ENCODE measurements at regions not wholly inside any gene's neighbourhood (a gene's known extent, or its start where the extent isn't known, plus 50 kb on each side); places are given as distances from the start of the nearest gene placed in this dataset.

GRCh38 chr6:54998576-54998975 lies 152.0 kb downstream of the FAM83B start:
- no peaks in the 10 kb centered on the region for H3K36me3 ChIP-seq (replicated peaks in 1 of 2)
- H3K4me1 ChIP-seq (replicated peaks in 1 of 2) = no peaks in the 10 kb centered on the region
- H3K27ac ChIP-seq = no peak overlapping the region
- intact Hi-C loops (cut with DNase I) = no loop called here
- WGBS, 4 donors = 83 to 93% (median 85%) methylated on average over 3 of the region's 3 CpGs
- DNase-seq = no peak
- H3K4me3 ChIP-seq = no peak overlapping the region
- TF ChIP-seq POLR2A (IDR thresholded peaks at IDR 0.05) = no peak
- TF ChIP-seq, protein P1, sequence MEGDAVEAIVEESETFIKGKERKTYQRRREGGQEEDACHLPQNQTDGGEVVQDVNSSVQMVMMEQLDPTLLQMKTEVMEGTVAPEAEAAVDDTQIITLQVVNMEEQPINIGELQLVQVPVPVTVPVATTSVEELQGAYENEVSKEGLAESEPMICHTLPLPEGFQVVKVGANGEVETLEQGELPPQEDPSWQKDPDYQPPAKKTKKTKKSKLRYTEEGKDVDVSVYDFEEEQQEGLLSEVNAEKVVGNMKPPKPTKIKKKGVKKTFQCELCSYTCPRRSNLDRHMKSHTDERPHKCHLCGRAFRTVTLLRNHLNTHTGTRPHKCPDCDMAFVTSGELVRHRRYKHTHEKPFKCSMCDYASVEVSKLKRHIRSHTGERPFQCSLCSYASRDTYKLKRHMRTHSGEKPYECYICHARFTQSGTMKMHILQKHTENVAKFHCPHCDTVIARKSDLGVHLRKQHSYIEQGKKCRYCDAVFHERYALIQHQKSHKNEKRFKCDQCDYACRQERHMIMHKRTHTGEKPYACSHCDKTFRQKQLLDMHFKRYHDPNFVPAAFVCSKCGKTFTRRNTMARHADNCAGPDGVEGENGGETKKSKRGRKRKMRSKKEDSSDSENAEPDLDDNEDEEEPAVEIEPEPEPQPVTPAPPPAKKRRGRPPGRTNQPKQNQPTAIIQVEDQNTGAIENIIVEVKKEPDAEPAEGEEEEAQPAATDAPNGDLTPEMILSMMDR (IDR thresholded peaks at IDR 0.05) = no peak
- no peaks in the 10 kb centered on the region for H3K9me3 ChIP-seq (replicated peaks in 1 of 3)
- no peaks in the 10 kb centered on the region for H3K27me3 ChIP-seq

GRCh38 chr6:55003719-55004430 lies 157.3 kb downstream of the FAM83B start:
- DNase-seq = no peak
- Histone ChIP-seq H3K27me3 (no peaks in the 10 kb centered on the region), H3K9me3 (replicated peaks in 1 of 3) (no peaks in the 10 kb centered on the region), H3K4me3 (no peak overlapping the region), H3K27ac (no peak overlapping the region), H3K4me1 (replicated peaks in 1 of 2) (no peaks in the 10 kb centered on the region), H3K36me3 (replicated peaks in 1 of 2) (no peaks in the 10 kb centered on the region)
- TF ChIP-seq, protein P1 (IDR thresholded peaks at IDR 0.05) = no peak
- TF ChIP-seq POLR2A (IDR thresholded peaks at IDR 0.05) = no peak
- WGBS, 4 donors = 50 to 67% (median 59%) methylated on average over 4 of the region's 4 CpGs
- intact Hi-C loops (cut with DNase I) = no loop called here

DNA sequence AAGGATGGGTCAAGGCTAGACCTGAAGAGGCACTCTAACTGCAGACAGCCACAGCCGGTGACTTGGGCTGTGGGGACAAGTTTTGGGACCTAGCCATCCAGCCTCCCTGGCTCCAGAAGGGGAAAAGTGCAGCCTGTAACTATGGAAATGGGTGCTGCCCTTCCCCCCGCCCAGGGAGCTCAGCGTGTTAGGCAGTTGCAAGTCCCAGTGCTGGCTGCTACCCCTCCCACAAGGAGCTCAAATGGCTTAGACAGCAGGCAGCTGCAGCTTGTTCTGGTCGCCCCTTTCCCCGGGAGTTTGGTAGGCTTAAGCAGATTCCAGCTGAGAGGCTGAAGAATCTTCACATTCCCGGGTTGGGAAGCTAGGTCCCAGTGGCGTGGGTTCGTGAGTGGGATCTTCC lies 162.6 kb downstream of the FAM83B start:
- intact Hi-C loops (cut with DNase I) = no loop called here
- 61 to 76% (median 62%) methylated on average over 3 to 8 of the region's 8 CpGs for WGBS, 4 donors
- TF ChIP-seq, protein P1 (IDR thresholded peaks at IDR 0.05) = no peak
- no peak for TF ChIP-seq POLR2A (IDR thresholded peaks at IDR 0.05)
- Histone ChIP-seq H3K4me1 (replicated peaks in 1 of 2) (no peaks in the 10 kb centered on the region), H3K27me3 (no peaks in the 10 kb centered on the region), H3K4me3 (no peak overlapping the region), H3K36me3 (replicated peaks in 1 of 2) (no peaks in the 10 kb centered on the region), H3K9me3 (replicated peaks in 1 of 3) (no peaks in the 10 kb centered on the region), H3K27ac (no peak overlapping the region)
- no peak for DNase-seq

GRCh38 chr6:55011034-55011433 lies 163.3 kb upstream of the HCRTR2 start:
- no peak for DNase-seq
- Histone ChIP-seq H3K27me3 (no peaks in the 10 kb centered on the region), H3K4me3 (no peak overlapping the region), H3K4me1 (replicated peaks in 1 of 2) (no peaks in the 10 kb centered on the region), H3K27ac (no peak overlapping the region), H3K9me3 (replicated peaks in 1 of 3) (no peaks in the 10 kb centered on the region), H3K36me3 (replicated peaks in 1 of 2) (no peaks in the 10 kb centered on the region)
- intact Hi-C loops (cut with DNase I) = no loop called here
- 50 to 59% (median 56%) methylated on average over 3 of the region's 3 CpGs for WGBS, 4 donors
- TF ChIP-seq POLR2A (IDR thresholded peaks at IDR 0.05) = no peak
- TF ChIP-seq, protein P1 (IDR thresholded peaks at IDR 0.05) = no peak
